Hepatocyte (in vitro differentiated cells): ENCODE measurements at regions not wholly inside any gene's neighbourhood (a gene's known extent, or its start where the extent isn't known, plus 50 kb on each side); places are given as distances from the start of the nearest gene placed in this dataset.

Source experiments
- EZH2 ChIP-seq: fragments of 200-600 bp; sonication (generic); IDR thresholded peaks from 2 replicates; pipeline ENCODE4 v1.6.1; 2016; ENCODE audit warnings: antibody characterized with exemption, mild to moderate bottlenecking, borderline replicate concordance
- EZH2phosphoT487 ChIP-seq: fragments of 200-600 bp; sonication (generic); IDR thresholded peaks from one replicate; pipeline ENCODE4 v1.6.1; 2018; ENCODE audit warnings: antibody characterized with exemption, mild to moderate bottlenecking, low read depth, moderate library complexity; ENCODE audit not compliant: unreplicated experiment, severe bottlenecking
- TF ChIP-seq, protein P1 (sequence below): fragments of 200-600 bp; sonication (generic); IDR thresholded peaks from 2 replicates; pipeline ENCODE4 v1.5.1; 2016; ENCODE audit warnings: antibody characterized with exemption, mild to moderate bottlenecking; ENCODE audit not compliant: poor library complexity

DNA sequence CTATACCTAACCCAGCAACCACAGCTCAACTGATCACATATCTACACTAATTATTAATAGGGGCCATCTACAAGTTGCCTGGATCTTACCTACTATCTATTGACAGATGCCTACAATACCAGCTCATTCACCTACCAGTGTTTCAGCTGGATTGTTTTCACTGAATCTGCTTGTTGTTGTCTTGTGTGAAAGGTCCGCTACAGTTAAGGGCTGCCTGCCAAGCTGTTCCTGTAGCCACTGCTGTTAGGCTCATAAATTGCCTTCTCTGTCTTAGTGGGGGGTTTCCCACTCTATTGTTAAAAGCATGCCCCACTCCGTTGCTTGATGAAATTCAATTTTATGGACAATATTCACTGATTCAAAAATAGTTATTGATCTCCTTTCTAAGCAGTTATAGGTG lies 199.7 kb upstream of the TMPRSS15 start:
- TF ChIP-seq, protein P1, sequence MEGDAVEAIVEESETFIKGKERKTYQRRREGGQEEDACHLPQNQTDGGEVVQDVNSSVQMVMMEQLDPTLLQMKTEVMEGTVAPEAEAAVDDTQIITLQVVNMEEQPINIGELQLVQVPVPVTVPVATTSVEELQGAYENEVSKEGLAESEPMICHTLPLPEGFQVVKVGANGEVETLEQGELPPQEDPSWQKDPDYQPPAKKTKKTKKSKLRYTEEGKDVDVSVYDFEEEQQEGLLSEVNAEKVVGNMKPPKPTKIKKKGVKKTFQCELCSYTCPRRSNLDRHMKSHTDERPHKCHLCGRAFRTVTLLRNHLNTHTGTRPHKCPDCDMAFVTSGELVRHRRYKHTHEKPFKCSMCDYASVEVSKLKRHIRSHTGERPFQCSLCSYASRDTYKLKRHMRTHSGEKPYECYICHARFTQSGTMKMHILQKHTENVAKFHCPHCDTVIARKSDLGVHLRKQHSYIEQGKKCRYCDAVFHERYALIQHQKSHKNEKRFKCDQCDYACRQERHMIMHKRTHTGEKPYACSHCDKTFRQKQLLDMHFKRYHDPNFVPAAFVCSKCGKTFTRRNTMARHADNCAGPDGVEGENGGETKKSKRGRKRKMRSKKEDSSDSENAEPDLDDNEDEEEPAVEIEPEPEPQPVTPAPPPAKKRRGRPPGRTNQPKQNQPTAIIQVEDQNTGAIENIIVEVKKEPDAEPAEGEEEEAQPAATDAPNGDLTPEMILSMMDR: no peak
- TF ChIP-seq EZH2 (no peak), EZH2phosphoT487 (no peak)
